HepG2 (cell line): ENCODE measurements at regions not wholly inside any gene's neighbourhood (a gene's known extent, or its start where the extent isn't known, plus 50 kb on each side); places are given as distances from the start of the nearest gene placed in this dataset.

ENCODE experiments used
- BHLHE40 ChIP-seq: IDR thresholded peaks from 2 replicates; pipeline ENCODE4 v1.6.1; 2011; ENCODE audit warnings: low read length, improper control_type of control experiment
- CBX2 ChIP-seq, 2 experiments: fragments of 200-600 bp in 1 of 2; sonication (generic); formaldehyde crosslinking in 1 of 2; IDR thresholded peaks; 2 replicates each; pipeline versions ENCODE4 v1.7.0 to v1.8.1; 2018 to 2022; ENCODE audit warnings: low read depth in 2 of 2, low read length in 1 of 2, mild to moderate bottlenecking in 1 of 2, missing genetic modification reagents in 1 of 2
- CEBPG ChIP-seq: IDR thresholded peaks from 2 replicates; pipeline ENCODE4 v1.6.1; 2016
- CENPBD1 ChIP-seq: sonication (generic); formaldehyde crosslinking; IDR thresholded peaks from 2 replicates; pipeline ENCODE4 v1.8.0; 2022; ENCODE audit warnings: missing genetic modification reagents, low read depth, mild to moderate bottlenecking, borderline replicate concordance
- GATA4 ChIP-seq: sonication (generic); IDR thresholded peaks from 2 replicates; pipeline ENCODE4 v1.6.1; 2016; ENCODE audit warnings: antibody characterized with exemption, low read depth, borderline replicate concordance
- KDM5B ChIP-seq: sonication (generic); formaldehyde crosslinking; IDR thresholded peaks from 2 replicates; pipeline ENCODE4 v1.4.0; 2020; ENCODE audit warnings: missing genetic modification reagents, mild to moderate bottlenecking, borderline replicate concordance
- MAZ ChIP-seq, 2 experiments: sonication (generic) in 1 of 2; formaldehyde crosslinking in 1 of 2; IDR thresholded peaks; 2 replicates each; pipeline versions ENCODE4 v1.5.0 to v1.6.1; 2012 to 2020; ENCODE audit warnings: low read depth in 2 of 2, mild to moderate bottlenecking in 2 of 2, borderline replicate concordance in 1 of 2, improper control_type of control experiment in 1 of 2, low read length in 1 of 2, missing genetic modification reagents in 1 of 2, moderate library complexity in 1 of 2
- MYPOP ChIP-seq: sonication (generic); formaldehyde crosslinking; IDR thresholded peaks from 2 replicates; pipeline ENCODE4 v1.8.1; 2023; ENCODE audit warnings: mild to moderate bottlenecking, moderate library complexity, missing genetic modification reagents
- NPAS2 ChIP-seq: sonication (generic); formaldehyde crosslinking; IDR thresholded peaks from 2 replicates; pipeline ENCODE4 v1.8.0; 2022; ENCODE audit warnings: mild to moderate bottlenecking, missing genetic modification reagents, borderline replicate concordance
- SCMH1 ChIP-seq: sonication (generic); formaldehyde crosslinking; IDR thresholded peaks from 2 replicates; pipeline ENCODE4 v1.9.0; 2021; ENCODE audit warnings: missing genetic modification reagents, mild to moderate bottlenecking, borderline replicate concordance
- THRA ChIP-seq: sonication (generic); formaldehyde crosslinking; IDR thresholded peaks from 2 replicates; pipeline ENCODE4 v1.4.0; 2020; ENCODE audit warnings: missing genetic modification reagents, borderline replicate concordance
- TMF1 ChIP-seq: sonication (generic); formaldehyde crosslinking; IDR thresholded peaks from 2 replicates; pipeline ENCODE4 v1.8.1; 2022; ENCODE audit warnings: low read depth, missing genetic modification reagents
- TSC22D2 ChIP-seq: sonication (generic); formaldehyde crosslinking; IDR thresholded peaks from 2 replicates; pipeline ENCODE4 v1.5.1; 2020; ENCODE audit warnings: missing genetic modification reagents, mild to moderate bottlenecking, borderline replicate concordance
- XRCC5 ChIP-seq: fragments of 200-400 bp; formaldehyde crosslinking; optimal IDR thresholded peaks from 2 replicates; pipeline ENCODE3; 2017; ENCODE audit warnings: mild to moderate bottlenecking, low read length
- ZFP36 ChIP-seq: fragments of 150-350 bp; IDR thresholded peaks from 2 replicates; pipeline ENCODE4 v1.6.1; 2018; ENCODE audit warnings: borderline replicate concordance, low read length, low read depth; ENCODE audit not compliant: partially characterized antibody
- ZNF143 ChIP-seq: sonication (generic); formaldehyde crosslinking; IDR thresholded peaks from 2 replicates; pipeline ENCODE4 v1.4.0; 2020; ENCODE audit warnings: missing genetic modification reagents
- ZNF230 ChIP-seq: sonication (generic); formaldehyde crosslinking; IDR thresholded peaks from 2 replicates; pipeline ENCODE4 v1.4.0; 2020; ENCODE audit warnings: mild to moderate bottlenecking, missing genetic modification reagents
- ZNF275 ChIP-seq: sonication (generic); formaldehyde crosslinking; IDR thresholded peaks from 2 replicates; pipeline ENCODE4 v1.8.0; 2022; ENCODE audit warnings: missing genetic modification reagents, mild to moderate bottlenecking, inconsistent platforms, borderline replicate concordance
- ZNF326 ChIP-seq: sonication (generic); formaldehyde crosslinking; IDR thresholded peaks from 2 replicates; pipeline ENCODE4 v1.4.0; 2020; ENCODE audit warnings: missing genetic modification reagents, borderline replicate concordance
- ZNF691 ChIP-seq: sonication (generic); formaldehyde crosslinking; IDR thresholded peaks from 2 replicates; pipeline ENCODE4 v1.4.0; 2020; ENCODE audit warnings: missing genetic modification reagents, low read depth, mild to moderate bottlenecking, borderline replicate concordance

GRCh38 chr3:8443829-8444791, 57.5 kb upstream of the LMCD1 start (continued):
- peak; percentile 52; the same call in 1 of the 2 replicates for TF ChIP-seq MYPOP (CRISPR knock-in tag)
- TF ChIP-seq GATA4: peak; percentile 73; the same call in 1 of the 2 replicates
- TF ChIP-seq SCMH1 (CRISPR knock-in tag): no peak
- no peak for TF ChIP-seq CBX2 (IDR thresholded peaks at IDR 0.05; ENCODE audit: low read depth, low read length)
- TF ChIP-seq CBX2 (CRISPR knock-in tag; IDR thresholded peaks at IDR 0.05; ENCODE audit: low read depth): no peak
- no peak for TF ChIP-seq TSC22D2
- peak; percentile 86 for TF ChIP-seq XRCC5
- peak; percentile 79; the same call in 1 of the 2 replicates for TF ChIP-seq ZNF275 (CRISPR knock-in tag)
- TF ChIP-seq ZNF230 (CRISPR knock-in tag): no peak
- TF ChIP-seq TMF1 (CRISPR knock-in tag): no peak
- TF ChIP-seq THRA (CRISPR knock-in tag): peak; percentile 80; the same call in 1 of the 2 replicates
- no peak for TF ChIP-seq ZNF326
- peak; percentile 40; the same call in 1 of the 2 replicates for TF ChIP-seq BHLHE40
- no peak for TF ChIP-seq ZFP36
- no peak for TF ChIP-seq NPAS2 (CRISPR knock-in tag)
- no peak; the same call in 1 of the 2 replicates for TF ChIP-seq MAZ (IDR thresholded peaks at IDR 0.05; ENCODE audit: borderline replicate concordance, low read depth, low read length)
- 0 out of 2 replicates have a peak, but pooled peaks have one; percentile 3 for TF ChIP-seq MAZ (CRISPR knock-in tag; IDR thresholded peaks at IDR 0.05; ENCODE audit: low read depth)
- TF ChIP-seq ZNF691: no peak
- no peak for TF ChIP-seq CENPBD1 (CRISPR knock-in tag)
- TF ChIP-seq CEBPG (CRISPR knock-in tag): peak; percentile 74
- peak; percentile 53; the same call in 1 of the 2 replicates for TF ChIP-seq ZNF143 (CRISPR knock-in tag)
- no peak; the same call in 1 of the 2 replicates for TF ChIP-seq KDM5B (CRISPR knock-in tag)
